Right lobe of liver (tissue), 6 donors: ENCODE measurements at regions not wholly inside any gene's neighbourhood (a gene's known extent, or its start where the extent isn't known, plus 50 kb on each side); places are given as distances from the start of the nearest gene placed in this dataset.

Experiments
- ATAC-seq, 4 donors: fragments of 200-7000 bp; cut with Tn5 transposase; one replicate each; pipeline ENCODE4 v1.9.1; 2020; ENCODE audit warnings: mild to moderate bottlenecking in 4 of 4, moderate library complexity in 4 of 4
- DNase-seq, 3 donors: peaks; one replicate each; pipeline ENCODE4 v3.0.0-alpha.2; 2020
- H3K27ac ChIP-seq, 3 donors: fragments of 200-600 bp; one replicate each; pipeline ENCODE4 v1.8.0; 2022
- H3K27me3 ChIP-seq, 2 donors: fragments of 200-600 bp; one replicate each; pipeline ENCODE4 v1.8.0; 2022
- H3K36me3 ChIP-seq, 4 donors: fragments of 200-600 bp; sonication (generic) in 1 of 4; one replicate each; pipeline versions ENCODE4 v1.5.1 to v1.8.0; 2017 to 2022; ENCODE audit warnings: control low read depth in 1 of 4
- H3K4me1 ChIP-seq, 4 donors: fragments of 200-600 bp; sonication (generic) in 1 of 4; one replicate each; pipeline versions ENCODE4 v1.5.1 to v1.8.0; 2017 to 2022; ENCODE audit warnings: control low read depth in 1 of 4
- H3K4me3 ChIP-seq, 3 donors: fragments of 200-600 bp; one replicate each; pipeline ENCODE4 v1.8.0; 2022
- H3K9me3 ChIP-seq, 4 donors: fragments of 200-600 bp; sonication (generic) in 1 of 4; one replicate each; pipeline versions ENCODE4 v1.5.1 to v1.8.0; 2017 to 2022; ENCODE audit warnings: control low read depth in 1 of 4
- POLR2A ChIP-seq: fragments of 450-650 bp; IDR thresholded peaks from one replicate; pipeline ENCODE4 v1.6.1; 2017; ENCODE audit warnings: antibody characterized with exemption, mild to moderate bottlenecking
- WGBS: methylation state at CpG from one replicate; pipeline ENCODE4 v1.1.6; 2018; ENCODE audit warnings: low coverage, low lambda C conversion rate; ENCODE audit not compliant: insufficient coverage; ENCODE audit errors: missing lambda C conversion rate; 5-methylcytosine and 5-hydroxymethylcytosine counted together
- intact Hi-C, 2 donors: fragments of 100-400 bp; cut with DNase I; formaldehyde crosslinking; loops; one replicate each; pipeline versions ENCODE4 v1.11.2 to v1.14.1; 2022
- TF ChIP-seq, protein P1 (sequence below), 4 donors: fragments of 200-600 bp in 3 of 4; fragments of 450-650 bp in 1 of 4; IDR thresholded peaks; one replicate each; pipeline versions ENCODE4 v1.5.1 to v1.8.0; 2016 to 2022; ENCODE audit warnings: antibody characterized with exemption in 4 of 4, mild to moderate bottlenecking in 2 of 4
- donor health status: DM: no; HTN: yes; CAD: no.
- donor health status: DM: no; HTN: no; CAD: no.
- donor health status: DM: no; HTN: no; CAD: no.
- donor health status: DM: no; HTN: yes; CAD: no.
- donor health status: DM: no; HTN: yes; CAD: no.

DNA sequence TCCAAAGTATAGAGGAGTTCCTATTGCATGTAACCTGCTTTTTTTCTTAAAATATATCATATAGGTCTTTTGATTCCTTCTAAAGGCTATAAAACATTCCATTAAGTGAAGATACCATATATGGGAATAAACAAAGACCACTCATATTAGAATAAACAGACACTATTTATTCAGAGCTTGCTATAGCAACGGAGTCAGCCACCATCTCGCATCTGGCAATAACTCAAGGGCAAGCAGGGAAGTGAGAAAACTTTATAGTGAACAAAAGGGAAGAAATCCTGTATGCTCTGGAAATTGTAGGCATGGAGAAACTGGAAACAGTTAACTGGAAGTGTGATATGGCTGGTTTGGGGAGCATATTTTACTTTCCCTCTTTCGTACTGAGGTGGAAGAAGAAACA lies 301.9 kb downstream of the PTH2R start:
- H3K36me3 ChIP-seq: no peaks in the 10 kb centered on the region
- no peak overlapping the region for H3K4me3 ChIP-seq
- DNase-seq (no peak), ATAC-seq (no peak)
- no peak for TF ChIP-seq POLR2A
- TF ChIP-seq, protein P1, sequence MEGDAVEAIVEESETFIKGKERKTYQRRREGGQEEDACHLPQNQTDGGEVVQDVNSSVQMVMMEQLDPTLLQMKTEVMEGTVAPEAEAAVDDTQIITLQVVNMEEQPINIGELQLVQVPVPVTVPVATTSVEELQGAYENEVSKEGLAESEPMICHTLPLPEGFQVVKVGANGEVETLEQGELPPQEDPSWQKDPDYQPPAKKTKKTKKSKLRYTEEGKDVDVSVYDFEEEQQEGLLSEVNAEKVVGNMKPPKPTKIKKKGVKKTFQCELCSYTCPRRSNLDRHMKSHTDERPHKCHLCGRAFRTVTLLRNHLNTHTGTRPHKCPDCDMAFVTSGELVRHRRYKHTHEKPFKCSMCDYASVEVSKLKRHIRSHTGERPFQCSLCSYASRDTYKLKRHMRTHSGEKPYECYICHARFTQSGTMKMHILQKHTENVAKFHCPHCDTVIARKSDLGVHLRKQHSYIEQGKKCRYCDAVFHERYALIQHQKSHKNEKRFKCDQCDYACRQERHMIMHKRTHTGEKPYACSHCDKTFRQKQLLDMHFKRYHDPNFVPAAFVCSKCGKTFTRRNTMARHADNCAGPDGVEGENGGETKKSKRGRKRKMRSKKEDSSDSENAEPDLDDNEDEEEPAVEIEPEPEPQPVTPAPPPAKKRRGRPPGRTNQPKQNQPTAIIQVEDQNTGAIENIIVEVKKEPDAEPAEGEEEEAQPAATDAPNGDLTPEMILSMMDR (IDR thresholded peaks at IDR 0.05): no peak
- intact Hi-C loops: no loop called here
- H3K9me3 ChIP-seq: no peaks in the 10 kb centered on the region
- H3K4me1 ChIP-seq: no peaks in the 10 kb centered on the region
- no peaks in the 10 kb centered on the region for H3K27me3 ChIP-seq
- 37% methylated on average over 3 of the region's 3 CpGs for WGBS
- H3K27ac ChIP-seq: no peak overlapping the region

DNA sequence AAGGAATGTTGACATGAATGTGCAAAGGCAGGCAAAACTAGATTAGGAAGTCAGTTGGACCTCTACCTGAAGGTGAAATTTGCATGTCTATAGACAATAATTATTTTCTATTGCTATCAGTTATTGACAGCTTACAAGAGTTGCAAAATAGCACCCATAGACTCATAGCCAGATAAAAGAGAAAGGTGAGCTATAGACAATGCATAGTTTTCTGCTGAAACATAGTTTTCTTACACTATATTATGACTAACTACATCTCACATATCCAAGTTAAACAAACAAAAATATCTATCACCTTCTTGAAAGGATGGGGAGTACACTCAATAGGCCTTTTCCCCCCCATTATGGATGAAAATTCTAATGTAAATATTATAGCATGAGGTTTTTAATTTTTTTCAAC lies 305.0 kb downstream of the PTH2R start:
- Histone ChIP-seq H3K27me3 (no peaks in the 10 kb centered on the region), H3K4me1 (no peaks in the 10 kb centered on the region), H3K4me3 (no peak overlapping the region), H3K9me3 (no peaks in the 10 kb centered on the region), H3K27ac (no peak overlapping the region), H3K36me3 (no peaks in the 10 kb centered on the region)
- no peak for ATAC-seq
- TF ChIP-seq, protein P1 (IDR thresholded peaks at IDR 0.05): no peak
- TF ChIP-seq POLR2A: no peak
- DNase-seq: no peak
- intact Hi-C loops: no loop called here

DNA sequence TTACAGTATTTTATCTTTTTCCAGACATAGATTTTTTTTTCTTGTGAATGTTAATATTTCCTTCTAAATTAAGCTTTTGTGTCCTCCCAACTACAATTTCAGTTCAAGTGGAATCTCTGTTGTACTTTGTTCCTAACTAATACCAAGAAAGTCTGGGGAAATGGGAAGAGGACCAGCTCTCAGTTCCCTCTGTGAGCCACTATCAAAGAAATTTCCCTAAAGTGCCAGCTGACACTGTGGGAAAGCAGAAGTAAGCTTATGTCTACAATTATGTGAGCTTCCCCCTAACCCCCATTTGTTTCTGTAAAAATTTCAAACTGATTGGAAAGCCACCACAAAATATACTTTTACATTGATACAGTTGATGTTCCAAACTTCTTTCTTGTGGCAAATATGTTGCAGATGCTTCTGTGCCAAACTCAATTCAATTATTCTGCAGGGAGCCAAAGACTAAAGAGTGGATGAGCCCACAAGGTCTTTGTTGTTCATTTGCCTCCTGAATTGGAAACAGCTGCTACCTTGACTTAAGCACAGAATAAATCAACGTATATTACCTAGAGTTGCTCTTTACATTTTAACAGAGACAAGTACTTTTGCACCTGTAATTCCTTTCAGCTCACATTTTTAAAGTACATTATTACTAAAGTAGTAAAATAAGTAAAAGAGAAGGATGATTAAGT lies 306.6 kb downstream of the PTH2R start:
- Histone ChIP-seq H3K36me3 (no peaks in the 10 kb centered on the region), H3K27me3 (no peaks in the 10 kb centered on the region), H3K9me3 (no peaks in the 10 kb centered on the region), H3K27ac (no peak overlapping the region), H3K4me1 (no peaks in the 10 kb centered on the region), H3K4me3 (no peak overlapping the region)
- 25% methylated on average over 1 of the region's 1 CpG for WGBS
- DNase-seq: no peak
- intact Hi-C loops: no loop called here
- peak in 1 of 4 donors; percentile 55 for ATAC-seq
- TF ChIP-seq, protein P1 (IDR thresholded peaks at IDR 0.05): no peak
- no peak for TF ChIP-seq POLR2A

DNA sequence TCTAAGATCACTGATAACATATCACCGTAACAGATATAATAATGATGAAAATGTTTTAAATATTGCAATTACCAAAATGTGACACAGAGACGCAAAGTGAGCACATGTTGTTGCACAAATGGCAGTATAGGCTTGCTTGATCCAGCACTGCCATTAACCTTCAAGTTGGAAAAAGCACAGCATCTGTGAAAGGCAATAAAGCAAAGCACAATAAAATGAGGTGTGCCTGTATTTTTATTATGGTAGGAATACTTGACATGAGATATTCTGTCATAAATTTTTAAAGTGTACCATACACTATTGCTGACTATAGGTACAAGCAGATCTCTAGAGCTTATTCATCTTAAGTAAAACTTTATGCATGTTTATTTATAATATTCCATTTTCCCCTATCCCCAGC lies 312.2 kb downstream of the PTH2R start:
- WGBS: 61% methylated on average over 2 of the region's 2 CpGs
- TF ChIP-seq, protein P1 (IDR thresholded peaks at IDR 0.05): no peak
- no peak for TF ChIP-seq POLR2A
- ATAC-seq: no peak

DNA sequence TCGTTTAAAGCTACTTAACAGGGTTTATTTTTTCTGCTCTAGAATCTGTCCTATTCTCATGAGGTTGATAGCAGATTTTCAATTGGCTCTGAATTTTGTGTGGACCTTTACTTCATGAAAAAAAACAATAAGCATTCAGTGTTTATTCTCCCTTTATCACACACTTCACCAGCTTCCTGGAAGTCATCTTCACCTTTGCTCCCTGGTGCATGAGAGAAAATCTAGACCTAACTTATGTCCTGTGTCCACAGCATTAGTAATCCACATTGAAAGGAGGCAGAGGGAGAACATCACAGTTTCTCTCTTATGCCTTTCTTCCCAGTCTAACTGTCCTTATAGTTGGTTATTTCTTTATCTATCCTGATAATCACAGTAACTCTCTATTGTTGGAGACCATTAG lies 316.1 kb downstream of the PTH2R start:
- Histone ChIP-seq H3K4me1 (no peaks in the 10 kb centered on the region), H3K27ac (no peak overlapping the region), H3K9me3 (no peaks in the 10 kb centered on the region), H3K36me3 (no peaks in the 10 kb centered on the region), H3K27me3 (no peaks in the 10 kb centered on the region), H3K4me3 (no peak overlapping the region)
- TF ChIP-seq POLR2A: no peak
- TF ChIP-seq, protein P1 (IDR thresholded peaks at IDR 0.05): no peak
- 13% methylated on average over 1 of the region's 1 CpG for WGBS
- no peak for DNase-seq
- no peak for ATAC-seq
- intact Hi-C loops: no loop called here

More for the DNA sequence above, 312.2 kb downstream of the PTH2R start:
- DNase-seq: no peak
- Histone ChIP-seq H3K9me3 (no peaks in the 10 kb centered on the region), H3K36me3 (no peaks in the 10 kb centered on the region), H3K27ac (no peak overlapping the region), H3K4me3 (no peak overlapping the region), H3K4me1 (no peaks in the 10 kb centered on the region), H3K27me3 (no peaks in the 10 kb centered on the region)
- intact Hi-C loops: no loop called here
